HEK293T (cell line): ENCODE measurements at regions not wholly inside any gene's neighbourhood (a gene's known extent, or its start where the extent isn't known, plus 50 kb on each side); places are given as distances from the start of the nearest gene placed in this dataset.

Source experiments
- ARNT ChIP-seq: fragments of 450-650 bp; IDR thresholded peaks from 2 replicates; pipeline ENCODE4 v1.6.1; 2017; ENCODE audit warnings: mild to moderate bottlenecking
- BHLHE40 ChIP-seq: fragments of 450-650 bp; IDR thresholded peaks from 2 replicates; pipeline ENCODE4 v1.6.1; 2016; ENCODE audit warnings: mild to moderate bottlenecking, moderate library complexity, borderline replicate concordance
- CTBP1 ChIP-seq: fragments of 450-650 bp; IDR thresholded peaks from 2 replicates; pipeline ENCODE4 v1.6.1; 2016; ENCODE audit warnings: borderline replicate concordance
- ELF4 ChIP-seq: fragments of 450-650 bp; IDR thresholded peaks from 2 replicates; pipeline ENCODE4 v1.6.1; 2017; ENCODE audit warnings: antibody characterized with exemption
- FOXK2 ChIP-seq: fragments of 450-650 bp; IDR thresholded peaks from 2 replicates; pipeline ENCODE4 v1.6.1; 2016; ENCODE audit warnings: mild to moderate bottlenecking
- FOXM1 ChIP-seq: fragments of 450-650 bp; IDR thresholded peaks from 2 replicates; pipeline ENCODE4 v1.6.1; 2017; ENCODE audit warnings: mild to moderate bottlenecking, borderline replicate concordance
- HDGF ChIP-seq: fragments of 450-650 bp; IDR thresholded peaks from 2 replicates; pipeline ENCODE4 v1.6.1; 2017; ENCODE audit warnings: antibody characterized with exemption, borderline replicate concordance
- L3MBTL2 ChIP-seq: fragments of 450-650 bp; conservative IDR thresholded peaks from 2 replicates; pipeline ENCODE4 v1.6.1; 2016; ENCODE audit warnings: mild to moderate bottlenecking
- LEF1 ChIP-seq: fragments of 450-650 bp; IDR thresholded peaks from 2 replicates; pipeline ENCODE4 v1.6.1; 2017; ENCODE audit warnings: mild to moderate bottlenecking, borderline replicate concordance
- PKNOX1 ChIP-seq: fragments of 450-650 bp; IDR thresholded peaks from 2 replicates; pipeline ENCODE4 v1.6.1; 2016
- SP1 ChIP-seq: fragments of 450-650 bp; IDR thresholded peaks from 2 replicates; pipeline ENCODE4 v1.6.1; 2017
- TARDBP ChIP-seq: fragments of 450-650 bp; IDR thresholded peaks from 2 replicates; pipeline ENCODE4 v1.6.1; 2016
- ZNF384 ChIP-seq: fragments of 450-650 bp; IDR thresholded peaks from 2 replicates; pipeline ENCODE4 v1.6.1; 2016

- no peak for TF ChIP-seq L3MBTL2
- no peak for TF ChIP-seq FOXK2
- no peak for TF ChIP-seq FOXM1
- no peak for TF ChIP-seq HDGF
- TF ChIP-seq LEF1 = no peak
- no peak for TF ChIP-seq ARNT
- no peak for TF ChIP-seq SP1
- TF ChIP-seq BHLHE40 = no peak
- no peak for TF ChIP-seq ELF4
- no peak for TF ChIP-seq PKNOX1
- TF ChIP-seq TARDBP = no peak
- TF ChIP-seq ZNF384 = no peak
- TF ChIP-seq CTBP1 = no peak
Observed at GRCh38 chr5:144638787-144639186, 468.1 kb downstream of the KCTD16 start.
